ENCODE measurements at regions not wholly inside any gene's neighbourhood (a gene's known extent, or its start where the extent isn't known, plus 50 kb on each side); places are given as distances from the start of the nearest gene placed in this dataset.

- POLR2A ChIA-PET, result no interaction called here
- no peak overlapping the region for H3K27ac Mint-ChIP-seq
- H3K36me3 Mint-ChIP-seq (ENCODE audit: low read depth), result no peaks in the 10 kb centered on the region
- ATAC-seq (no peak), DNase-seq (no peak)
- no peaks in the 10 kb centered on the region for H3K9me3 Mint-ChIP-seq (ENCODE audit: low read depth)
- H3K4me1 Mint-ChIP-seq, result no peaks in the 10 kb centered on the region
- no peak overlapping the region for H3K4me3 Mint-ChIP-seq
- CTCF ChIA-PET, result no interaction called here
- intact Hi-C loops (cut with DNase I, micrococcal nuclease), result no loop called here
- no peaks in the 10 kb centered on the region for H3K27me3 Mint-ChIP-seq
Measured at GRCh38 chr19:28838909-28839308, 374.0 kb downstream of the UQCRFS1 start.

- DNase-seq, result no peak
- no peak overlapping the region for H3K27ac Mint-ChIP-seq
- H3K36me3 Mint-ChIP-seq (ENCODE audit: low read depth), result no peaks in the 10 kb centered on the region
- intact Hi-C loops (cut with DNase I, micrococcal nuclease), result no loop called here
- no peaks in the 10 kb centered on the region for H3K4me1 Mint-ChIP-seq
- H3K27me3 Mint-ChIP-seq, result no peaks in the 10 kb centered on the region
- ChIA-PET CTCF (no interaction called here), POLR2A (no interaction called here)
- H3K4me3 Mint-ChIP-seq, result no peak overlapping the region
- H3K9me3 Mint-ChIP-seq (ENCODE audit: low read depth), result no peaks in the 10 kb centered on the region
- no peak for ATAC-seq
Measured at GRCh38 chr19:28836421-28836820, 376.5 kb downstream of the UQCRFS1 start.

- no peak overlapping the region for H3K27ac Mint-ChIP-seq
- no peak for DNase-seq
- no peaks in the 10 kb centered on the region for H3K9me3 Mint-ChIP-seq (ENCODE audit: low read depth)
- H3K27me3 Mint-ChIP-seq, result no peaks in the 10 kb centered on the region
- no peaks in the 10 kb centered on the region for H3K36me3 Mint-ChIP-seq (ENCODE audit: low read depth)
- H3K4me1 Mint-ChIP-seq, result no peaks in the 10 kb centered on the region
- intact Hi-C loops (cut with DNase I, micrococcal nuclease), result no loop called here
- ATAC-seq, result no peak
- no peak overlapping the region for H3K4me3 Mint-ChIP-seq
- CTCF ChIA-PET, result interaction anchor here (0.7 kb wide), 1 partner anchor 428 kb away, joined by 3 read pairs; no protein-coding TSS in a partner anchor
- POLR2A ChIA-PET, result no interaction called here
Measured at GRCh38 chr19:28834996-28835395, 378.0 kb downstream of the UQCRFS1 start.

GRCh38 chr19:28831462-28831861, 381.5 kb downstream of the UQCRFS1 start:
- Mint-ChIP-seq H3K4me1 (no peaks in the 10 kb centered on the region), H3K4me3 (no peak overlapping the region), H3K9me3 (ENCODE audit: low read depth) (no peaks in the 10 kb centered on the region), H3K27ac (no peak overlapping the region), H3K27me3 (no peaks in the 10 kb centered on the region), H3K36me3 (ENCODE audit: low read depth) (no peaks in the 10 kb centered on the region)
- no peak for DNase-seq
- CTCF ChIA-PET, result interaction anchor here (0.8 kb wide), 1 partner anchor 36 kb away, joined by 4 read pairs; no protein-coding TSS in a partner anchor
- POLR2A ChIA-PET, result no interaction called here
- intact Hi-C loops (cut with DNase I, micrococcal nuclease), result no loop called here
- ATAC-seq, result no peak

- intact Hi-C loops (cut with DNase I, micrococcal nuclease), result no loop called here
- Mint-ChIP-seq H3K4me3 (no peak overlapping the region), H3K27me3 (no peaks in the 10 kb centered on the region), H3K36me3 (ENCODE audit: low read depth) (no peaks in the 10 kb centered on the region), H3K27ac (no peak overlapping the region), H3K4me1 (no peaks in the 10 kb centered on the region), H3K9me3 (ENCODE audit: low read depth) (no peaks in the 10 kb centered on the region)
- CTCF ChIA-PET, result no interaction called here
- ATAC-seq (no peak), DNase-seq (no peak)
- POLR2A ChIA-PET, result no interaction called here
Measured at GRCh38 chr19:28829762-28830161, 383.2 kb downstream of the UQCRFS1 start.

GRCh38 chr19:28829359-28829758, 383.6 kb downstream of the UQCRFS1 start:
- intact Hi-C loops (cut with DNase I, micrococcal nuclease), result no loop called here
- CTCF ChIA-PET, result no interaction called here

GRCh38 chr19:28828276-28828870, 384.6 kb downstream of the UQCRFS1 start:
- ATAC-seq (no peak), DNase-seq (no peak)
- ChIA-PET POLR2A (no interaction called here), CTCF (no interaction called here)
- H3K27ac Mint-ChIP-seq, result no peak overlapping the region
- no peak overlapping the region for H3K4me3 Mint-ChIP-seq
- H3K9me3 Mint-ChIP-seq (ENCODE audit: low read depth), result no peaks in the 10 kb centered on the region
- no peaks in the 10 kb centered on the region for H3K4me1 Mint-ChIP-seq
- intact Hi-C loops (cut with DNase I, micrococcal nuclease), result no loop called here
- H3K36me3 Mint-ChIP-seq (ENCODE audit: low read depth), result no peaks in the 10 kb centered on the region
- no peaks in the 10 kb centered on the region for H3K27me3 Mint-ChIP-seq

More at GRCh38 chr19:28829359-28829758, 383.6 kb downstream of the UQCRFS1 start:
- no peaks in the 10 kb centered on the region for H3K36me3 Mint-ChIP-seq (ENCODE audit: low read depth)
- ATAC-seq (no peak), DNase-seq (no peak)
- no peak overlapping the region for H3K4me3 Mint-ChIP-seq
- no peaks in the 10 kb centered on the region for H3K9me3 Mint-ChIP-seq (ENCODE audit: low read depth)
- no peak overlapping the region for H3K27ac Mint-ChIP-seq
- POLR2A ChIA-PET, result interaction anchor here (0.5 kb wide), 1 partner anchor 32 kb away, joined by 3 read pairs; no protein-coding TSS in a partner anchor
- no peaks in the 10 kb centered on the region for H3K4me1 Mint-ChIP-seq
- H3K27me3 Mint-ChIP-seq, result no peaks in the 10 kb centered on the region

GRCh38 chr19:28827382-28827781, 385.6 kb downstream of the UQCRFS1 start:
- no peak overlapping the region for H3K4me3 Mint-ChIP-seq
- H3K4me1 Mint-ChIP-seq, result no peaks in the 10 kb centered on the region
- DNase-seq (no peak), ATAC-seq (no peak)
- ChIA-PET POLR2A (no interaction called here), CTCF (no interaction called here)
- intact Hi-C loops (cut with DNase I, micrococcal nuclease), result no loop called here
- H3K9me3 Mint-ChIP-seq (ENCODE audit: low read depth), result no peaks in the 10 kb centered on the region
- no peak overlapping the region for H3K27ac Mint-ChIP-seq
- H3K27me3 Mint-ChIP-seq, result no peaks in the 10 kb centered on the region
- no peaks in the 10 kb centered on the region for H3K36me3 Mint-ChIP-seq (ENCODE audit: low read depth)

- H3K27ac Mint-ChIP-seq, result no peak overlapping the region
- H3K4me3 Mint-ChIP-seq, result no peak overlapping the region
- POLR2A ChIA-PET, result no interaction called here
- H3K9me3 Mint-ChIP-seq (ENCODE audit: low read depth), result no peaks in the 10 kb centered on the region
- H3K36me3 Mint-ChIP-seq (ENCODE audit: low read depth), result no peaks in the 10 kb centered on the region
- no peak for ATAC-seq
- H3K27me3 Mint-ChIP-seq, result no peaks in the 10 kb centered on the region
- no peak for DNase-seq
- CTCF ChIA-PET, result no interaction called here
- intact Hi-C loops (cut with DNase I, micrococcal nuclease), result no loop called here
- no peaks in the 10 kb centered on the region for H3K4me1 Mint-ChIP-seq
Measured at GRCh38 chr19:28823338-28823961, 389.5 kb downstream of the UQCRFS1 start.

- Mint-ChIP-seq H3K27me3 (peaks cover 4% of the 10 kb centered on the region), H3K9me3 (ENCODE audit: low read depth) (peaks cover 6% of the 10 kb centered on the region), H3K36me3 (ENCODE audit: low read depth) (no peaks in the 10 kb centered on the region), H3K27ac (no peak overlapping the region), H3K4me3 (no peak overlapping the region), H3K4me1 (no peaks in the 10 kb centered on the region)
- no peak for DNase-seq
- intact Hi-C loops (cut with DNase I, micrococcal nuclease), result no loop called here
- POLR2A ChIA-PET, result no interaction called here
- CTCF ChIA-PET, result no interaction called here
- no peak for ATAC-seq
Measured at GRCh38 chr19:28820289-28820688, 392.7 kb downstream of the UQCRFS1 start.

GRCh38 chr19:28815257-28815656, 397.7 kb downstream of the UQCRFS1 start:
- CTCF ChIA-PET, result no interaction called here
- Mint-ChIP-seq H3K27me3 (peaks cover 4% of the 10 kb centered on the region), H3K27ac (no peak overlapping the region), H3K36me3 (ENCODE audit: low read depth) (no peaks in the 10 kb centered on the region), H3K4me1 (no peaks in the 10 kb centered on the region), H3K9me3 (ENCODE audit: low read depth) (peaks cover 6% of the 10 kb centered on the region), H3K4me3 (no peak overlapping the region)
- no peak for ATAC-seq
- POLR2A ChIA-PET, result no interaction called here
- intact Hi-C loops (cut with DNase I, micrococcal nuclease), result no loop called here
- no peak for DNase-seq

GRCh38 chr19:28794301-28794700, 418.6 kb downstream of the UQCRFS1 start:
- Mint-ChIP-seq H3K9me3 (ENCODE audit: low read depth) (peaks cover 3% of the 10 kb centered on the region), H3K27me3 (peaks cover 36% of the 10 kb centered on the region), H3K4me3 (no peak overlapping the region), H3K4me1 (peaks cover 4% of the 10 kb centered on the region), H3K27ac (no peak overlapping the region), H3K36me3 (ENCODE audit: low read depth) (peaks cover 1% of the 10 kb centered on the region)
- POLR2A ChIA-PET, result no interaction called here
- DNase-seq, result no peak
- intact Hi-C loops (cut with DNase I, micrococcal nuclease), result no loop called here
- ATAC-seq, result no peak
- CTCF ChIA-PET, result no interaction called here
